HEK293T (cell line): ENCODE measurements at regions not wholly inside any gene's neighbourhood (a gene's known extent, or its start where the extent isn't known, plus 50 kb on each side); places are given as distances from the start of the nearest gene placed in this dataset.

Experiments
- CTCF ChIA-PET: fragments of 350-600 bp; formaldehyde crosslinking; extraction: SDS; loops from one replicate; lab custom pipeline; 2021; ENCODE audit warnings: antibody characterized with exemption, inconsistent platforms; lab: Yijun Ruan, JAX
- POLR2A ChIA-PET: fragments of 350-600 bp; formaldehyde crosslinking; extraction: SDS; loops from one replicate; lab custom pipeline; 2020; ENCODE audit warnings: antibody characterized with exemption, inconsistent platforms; lab: Yijun Ruan, JAX
- DNase-seq: peaks from one replicate; pipeline ENCODE4 v3.0.0; 2012; ENCODE audit warnings: mixed read lengths; ENCODE audit errors: extremely low spot score
- ARNT ChIP-seq: fragments of 450-650 bp; IDR thresholded peaks from 2 replicates; pipeline ENCODE4 v1.6.1; 2017; ENCODE audit warnings: mild to moderate bottlenecking
- BHLHE40 ChIP-seq: fragments of 450-650 bp; IDR thresholded peaks from 2 replicates; pipeline ENCODE4 v1.6.1; 2016; ENCODE audit warnings: mild to moderate bottlenecking, moderate library complexity, borderline replicate concordance
- CTBP1 ChIP-seq: fragments of 450-650 bp; IDR thresholded peaks from 2 replicates; pipeline ENCODE4 v1.6.1; 2016; ENCODE audit warnings: borderline replicate concordance
- ELF4 ChIP-seq: fragments of 450-650 bp; IDR thresholded peaks from 2 replicates; pipeline ENCODE4 v1.6.1; 2017; ENCODE audit warnings: antibody characterized with exemption
- FOXA1 ChIP-seq: fragments of 450-650 bp; IDR thresholded peaks from 2 replicates; pipeline ENCODE4 v1.6.1; 2016; ENCODE audit warnings: mild to moderate bottlenecking
- FOXK2 ChIP-seq: fragments of 450-650 bp; IDR thresholded peaks from 2 replicates; pipeline ENCODE4 v1.6.1; 2016; ENCODE audit warnings: mild to moderate bottlenecking
- FOXM1 ChIP-seq: fragments of 450-650 bp; IDR thresholded peaks from 2 replicates; pipeline ENCODE4 v1.6.1; 2017; ENCODE audit warnings: mild to moderate bottlenecking, borderline replicate concordance
- HDGF ChIP-seq: fragments of 450-650 bp; IDR thresholded peaks from 2 replicates; pipeline ENCODE4 v1.6.1; 2017; ENCODE audit warnings: antibody characterized with exemption, borderline replicate concordance
- L3MBTL2 ChIP-seq: fragments of 450-650 bp; conservative IDR thresholded peaks from 2 replicates; pipeline ENCODE4 v1.6.1; 2016; ENCODE audit warnings: mild to moderate bottlenecking
- LEF1 ChIP-seq: fragments of 450-650 bp; IDR thresholded peaks from 2 replicates; pipeline ENCODE4 v1.6.1; 2017; ENCODE audit warnings: mild to moderate bottlenecking, borderline replicate concordance
- NFRKB ChIP-seq: fragments of 450-650 bp; IDR thresholded peaks from 2 replicates; pipeline ENCODE4 v1.6.1; 2016; ENCODE audit warnings: mild to moderate bottlenecking, moderate library complexity
- PKNOX1 ChIP-seq: fragments of 450-650 bp; IDR thresholded peaks from 2 replicates; pipeline ENCODE4 v1.6.1; 2016
- SP1 ChIP-seq: fragments of 450-650 bp; IDR thresholded peaks from 2 replicates; pipeline ENCODE4 v1.6.1; 2017
- SUZ12 ChIP-seq: fragments of 450-650 bp; IDR thresholded peaks from 2 replicates; pipeline ENCODE4 v1.6.1; 2016; ENCODE audit warnings: mild to moderate bottlenecking
- TARDBP ChIP-seq: fragments of 450-650 bp; IDR thresholded peaks from 2 replicates; pipeline ENCODE4 v1.6.1; 2016
- ZNF384 ChIP-seq: fragments of 450-650 bp; IDR thresholded peaks from 2 replicates; pipeline ENCODE4 v1.6.1; 2016

- CTCF ChIA-PET = interaction anchor here (0.6 to 0.7 kb wide), 2 partner anchors 12 to 216 kb away, joined by 3 read pairs; no protein-coding TSS in a partner anchor
- TF ChIP-seq FOXM1 (no peak), SP1 (no peak), TARDBP (no peak), HDGF (no peak), FOXA1 (no peak), ELF4 (no peak), LEF1 (no peak), ARNT (no peak), SUZ12 (no peak), ZNF384 (no peak), BHLHE40 (no peak), L3MBTL2 (no peak), PKNOX1 (no peak), NFRKB (no peak), FOXK2 (no peak), CTBP1 (no peak)
- POLR2A ChIA-PET = no interaction called here
- DNase-seq = no peak
These were observed 222.5 kb upstream of the IL12B start for GRCh38 chr5:159552751-159553150.

- POLR2A ChIA-PET = no interaction called here
- TF ChIP-seq SUZ12 (no peak), SP1 (no peak), FOXA1 (no peak), BHLHE40 (no peak), FOXM1 (no peak), HDGF (no peak), ARNT (no peak), CTBP1 (no peak), ELF4 (no peak)
- no peak for DNase-seq
- CTCF ChIA-PET = no interaction called here
These were observed 223.5 kb upstream of the IL12B start for GRCh38 chr5:159553792-159554191.

- POLR2A ChIA-PET = no interaction called here
- CTCF ChIA-PET = no interaction called here
- no peak for DNase-seq
- TF ChIP-seq SP1 (no peak), PKNOX1 (no peak), ARNT (no peak), TARDBP (no peak), FOXA1 (no peak), BHLHE40 (no peak), CTBP1 (no peak), LEF1 (no peak)
These were observed 224.8 kb upstream of the IL12B start for GRCh38 chr5:159555084-159555483.

- ChIA-PET CTCF (no interaction called here), POLR2A (no interaction called here)
- no peak for TF ChIP-seq L3MBTL2
- TF ChIP-seq ZNF384 = no peak
- no peak for TF ChIP-seq FOXA1
- TF ChIP-seq ARNT = no peak
- no peak for TF ChIP-seq FOXK2
- no peak for TF ChIP-seq CTBP1
- no peak for TF ChIP-seq BHLHE40
- no peak for TF ChIP-seq ELF4
- TF ChIP-seq TARDBP = no peak
- no peak for TF ChIP-seq PKNOX1
- TF ChIP-seq LEF1 = no peak
- TF ChIP-seq SP1 = no peak
- TF ChIP-seq FOXM1 = no peak
- no peak for TF ChIP-seq NFRKB
- TF ChIP-seq SUZ12 = no peak
- TF ChIP-seq HDGF = no peak
- no peak for DNase-seq
These were observed 229.1 kb upstream of the IL12B start for GRCh38 chr5:159559337-159559736.

GRCh38 chr5:159560088-159560487 lies 229.8 kb upstream of the IL12B start:
- no peak for DNase-seq
- TF ChIP-seq CTBP1 = no peak
- ChIA-PET POLR2A (no interaction called here), CTCF (interaction anchor here (1.1 kb wide), 1 partner anchor 8 kb away, joined by 3 read pairs; no protein-coding TSS in a partner anchor)

GRCh38 chr5:159564031-159564430 lies 233.7 kb upstream of the IL12B start:
- TF ChIP-seq CTBP1 (no peak), L3MBTL2 (no peak)
- CTCF ChIA-PET = no interaction called here
- DNase-seq = no peak
- POLR2A ChIA-PET = no interaction called here

- no peak for DNase-seq
- no peak for TF ChIP-seq SP1
- no peak for TF ChIP-seq FOXM1
- no peak for TF ChIP-seq L3MBTL2
- no peak for TF ChIP-seq FOXA1
- no peak for TF ChIP-seq HDGF
- TF ChIP-seq ZNF384 = no peak
- TF ChIP-seq TARDBP = no peak
- no peak for TF ChIP-seq ELF4
- no peak for TF ChIP-seq PKNOX1
- CTCF ChIA-PET = no interaction called here
- POLR2A ChIA-PET = no interaction called here
These were observed 236.5 kb upstream of the IL12B start for GRCh38 chr5:159566832-159567231.
